K562 (cell line): ENCODE measurements at regions not wholly inside any gene's neighbourhood (a gene's known extent, or its start where the extent isn't known, plus 50 kb on each side); places are given as distances from the start of the nearest gene placed in this dataset.
A peak's percentile ranks its signal among the peaks of the same experiment; 100 is the strongest.

Source experiments
- ATAC-seq: fragments of 200-7000 bp; cut with Tn5 transposase; 3 replicates; pipeline ENCODE4 v1.9.1; 2020; ENCODE audit warnings: moderate library complexity
- BruUV-seq: library from RNA; stranded (reverse); fragments of 400-500 nt; replicated peaks from 2 replicates; lab custom pipeline; 2021; lab: Mats Ljungman, UMichigan
- CTCF ChIA-PET: fragments of 300-600 bp; formaldehyde crosslinking; extraction: SDS; loops from one replicate; lab custom pipeline; 2021; ENCODE audit warnings: low intra/inter-chr PET ratio; lab: Yijun Ruan, JAX
- POLR2A ChIA-PET: fragments of 300-600, 350-650 bp; sonication (Branson Sonifier 250); formaldehyde crosslinking; extraction: SDS; loops from one replicate; lab custom pipeline; 2021; ENCODE audit warnings: antibody characterized with exemption, inconsistent platforms; lab: Yijun Ruan, JAX
- DNase-seq, 4 experiments: peaks; one replicate each; pipeline versions ENCODE4 v3.0.0 to v3.0.0-alpha.2; 2011 to 2018; ENCODE audit warnings: low spot score in 3 of 4, mixed read lengths in 3 of 4; ENCODE audit errors: extremely low read depth in 1 of 4
- FAIRE-seq: peaks from 2 replicates; lab custom pipeline; 2011; peaks lifted over from hg19 to GRCh38; lab: Jason Lieb, UNC
- H2AFZ ChIP-seq: 2 replicates; pipeline ENCODE4 v1.6.0; 2011; ENCODE audit warnings: low read depth, low read length, control low read depth, inconsistent platforms
- H3K27ac ChIP-seq: fragments of 200-600 bp; 3 replicates; pipeline ENCODE4 v1.8.0; 2011; ENCODE audit warnings: low read depth, mild to moderate bottlenecking, control low read depth, inconsistent platforms, low read length, moderate library complexity, mixed read lengths; ENCODE audit errors: extremely low read depth
- H3K27me3 ChIP-seq, 2 experiments: fragments of 300-600 bp in 1 of 2; 2 replicates in 1 of 2; 3 replicates in 1 of 2; pipeline versions ENCODE4 v1.6.0 to v1.8.0; 2011; ENCODE audit warnings: inconsistent platforms in 2 of 2, low read length in 2 of 2, mild to moderate bottlenecking in 1 of 2, mixed read lengths in 1 of 2, moderate library complexity in 1 of 2; ENCODE audit not compliant: control insufficient read depth in 2 of 2, insufficient read depth in 2 of 2
- H3K36me3 ChIP-seq: fragments of 300-600 bp; 3 replicates; pipeline ENCODE4 v1.8.0; 2011; ENCODE audit warnings: mild to moderate bottlenecking, low read length, inconsistent platforms; ENCODE audit not compliant: control insufficient read depth, insufficient read depth
- H3K4me1 ChIP-seq, 2 experiments: fragments of 200-600 bp in 1 of 2; replicated peaks in 1 of 2; 2 replicates in 1 of 2; 3 replicates in 1 of 2; pipeline versions ENCODE4 v1.5.1 to v1.8.0; 2011; ENCODE audit warnings: inconsistent platforms in 2 of 2, low read length in 2 of 2, mild to moderate bottlenecking in 1 of 2, mixed read lengths in 1 of 2, moderate library complexity in 1 of 2; ENCODE audit not compliant: control insufficient read depth in 2 of 2, insufficient read depth in 2 of 2
- H3K4me2 ChIP-seq: 2 replicates; pipeline ENCODE4 v1.6.1; 2011; ENCODE audit warnings: low read length, control low read depth, inconsistent platforms, mixed read lengths; ENCODE audit not compliant: insufficient read depth
- H3K4me3 ChIP-seq: fragments of 200-600 bp; sonication (generic), shearing (Covaris generic); 2 replicates; pipeline ENCODE4 v1.5.1; 2016; ENCODE audit warnings: control low read depth, inconsistent platforms
- H3K79me2 ChIP-seq: fragments of 200-600 bp; 3 replicates; pipeline ENCODE4 v1.8.0; 2011; ENCODE audit warnings: low read length, inconsistent platforms; ENCODE audit not compliant: control insufficient read depth, insufficient read depth
- H3K9ac ChIP-seq, 2 experiments: 2 replicates each; pipeline versions ENCODE4 v1.6.0 to v1.6.1; 2011; ENCODE audit warnings: low read depth in 2 of 2, low read length in 2 of 2, control low read depth in 1 of 2, inconsistent platforms in 1 of 2, mild to moderate bottlenecking in 1 of 2, mixed read lengths in 1 of 2; ENCODE audit not compliant: insufficient read depth in 1 of 2
- H3K9me1 ChIP-seq: one replicate; pipeline ENCODE4 v1.6.0; 2011; ENCODE audit warnings: inconsistent platforms, mild to moderate bottlenecking, low read length, moderate library complexity; ENCODE audit not compliant: control insufficient read depth, insufficient read depth
- H3K9me3 ChIP-seq: replicated peaks from 2 replicates; pipeline ENCODE4 v1.5.1; 2011; ENCODE audit warnings: low read depth, low read length, inconsistent platforms; ENCODE audit not compliant: control insufficient read depth, insufficient read depth
- H4K20me1 ChIP-seq: replicated peaks from 2 replicates; pipeline ENCODE4 v1.6.1; 2011; ENCODE audit warnings: low read length, inconsistent platforms, mixed read lengths; ENCODE audit not compliant: control insufficient read depth, insufficient read depth
- ADNP ChIP-seq: fragments of 200-800 bp; sonication (Bioruptor generic); IDR thresholded peaks from 2 replicates; pipeline ENCODE4 v1.6.1; 2016; ENCODE audit warnings: missing genetic modification characterization, missing compliant biosample characterization
- ARID1B ChIP-seq: fragments of 450-650 bp; IDR thresholded peaks from 2 replicates; pipeline ENCODE4 v1.6.1; 2016; ENCODE audit warnings: antibody characterized with exemption, mild to moderate bottlenecking, inconsistent platforms
- CREB1 ChIP-seq, 2 experiments: sonication (generic) in 1 of 2; formaldehyde crosslinking in 1 of 2; IDR thresholded peaks; 2 replicates each; pipeline versions ENCODE4 v1.6.1 to v1.8.0; 2012 to 2022; ENCODE audit warnings: inconsistent platforms in 1 of 2, mild to moderate bottlenecking in 1 of 2, missing genetic modification reagents in 1 of 2, moderate library complexity in 1 of 2
- CREBBP ChIP-seq: IDR thresholded peaks from one replicate; pipeline ENCODE4 v1.6.1; 2012; ENCODE audit warnings: low read depth, mild to moderate bottlenecking, control low read depth, inconsistent platforms, low read length
- CXXC5 ChIP-seq: fragments of 250-450 bp; sonication (Bioruptor Pico); IDR thresholded peaks from 2 replicates; pipeline ENCODE4 v1.8.0; 2022; ENCODE audit warnings: inconsistent platforms, mild to moderate bottlenecking, moderate library complexity
- ETV6 ChIP-seq, 3 experiments: fragments of 150-350 bp in 1 of 3; sonication (generic) in 1 of 3; formaldehyde crosslinking in 1 of 3; IDR thresholded peaks; 2 replicates each; pipeline versions ENCODE4 v1.6.1 to v1.8.0; 2014 to 2022; ENCODE audit warnings: borderline replicate concordance in 2 of 3, low read depth in 2 of 3, antibody characterized with exemption in 1 of 3, low read length in 1 of 3, mild to moderate bottlenecking in 1 of 3, missing genetic modification reagents in 1 of 3
- FOXM1 ChIP-seq, 2 experiments: fragments of 450-650 bp in 1 of 2; sonication (generic) in 1 of 2; formaldehyde crosslinking in 1 of 2; IDR thresholded peaks; 2 replicates each; pipeline versions ENCODE4 v1.6.1 to v1.9.0; 2017 to 2022; ENCODE audit warnings: low read depth in 2 of 2, mild to moderate bottlenecking in 2 of 2, missing genetic modification reagents in 1 of 2, moderate library complexity in 1 of 2
- GATAD2B ChIP-seq: fragments of 450-650 bp; IDR thresholded peaks from 2 replicates; pipeline ENCODE4 v1.6.1; 2017; ENCODE audit warnings: mild to moderate bottlenecking, borderline replicate concordance
- HDAC3 ChIP-seq: fragments of 450-650 bp; IDR thresholded peaks from 2 replicates; pipeline ENCODE4 v1.6.1; 2018; ENCODE audit warnings: borderline replicate concordance, mild to moderate bottlenecking, moderate library complexity; ENCODE audit not compliant: partially characterized antibody
- JUND ChIP-seq, 2 experiments: IDR thresholded peaks; 2 replicates in 1 of 2; 3 replicates in 1 of 2; pipeline ENCODE4 v1.6.1; 2011; ENCODE audit warnings: borderline replicate concordance in 2 of 2, low read depth in 2 of 2, low read length in 2 of 2, improper control_type of control experiment in 1 of 2, missing biosample characterization in 1 of 2, missing genetic modification characterization in 1 of 2, missing genetic modification reagents in 1 of 2
- KLF16 ChIP-seq: IDR thresholded peaks from 2 replicates; pipeline ENCODE4 v1.6.1; 2016; ENCODE audit warnings: antibody characterized with exemption
- LCOR ChIP-seq: sonication (generic); formaldehyde crosslinking; IDR thresholded peaks from 2 replicates; pipeline ENCODE4 v1.8.0; 2022; ENCODE audit warnings: mild to moderate bottlenecking, missing genetic modification reagents
- NELFE ChIP-seq: IDR thresholded peaks from 2 replicates; pipeline ENCODE4 v1.6.1; 2011; ENCODE audit warnings: mild to moderate bottlenecking; ENCODE audit not compliant: insufficient read depth, insufficient read length
- POLR2AphosphoS5 ChIP-seq: IDR thresholded peaks from 2 replicates; pipeline ENCODE4 v1.6.1; 2011; ENCODE audit warnings: mild to moderate bottlenecking, low read depth, low read length, moderate library complexity; ENCODE audit not compliant: control insufficient read depth, insufficient read depth
- RFX1 ChIP-seq: fragments of 450-650 bp; IDR thresholded peaks from 2 replicates; pipeline ENCODE4 v1.6.1; 2016; ENCODE audit warnings: mild to moderate bottlenecking, moderate library complexity
- SMAD4 ChIP-seq: fragments of 250-450 bp; sonication (Bioruptor Pico); conservative IDR thresholded peaks from 2 replicates; pipeline ENCODE4 v1.8.0; 2021; ENCODE audit warnings: inconsistent platforms, mild to moderate bottlenecking, moderate library complexity
- SMARCB1 ChIP-seq: IDR thresholded peaks from 2 replicates; pipeline ENCODE4 v1.6.1; 2011; ENCODE audit warnings: improper control_type of control experiment, low read depth; ENCODE audit not compliant: insufficient read length
- SOX6 ChIP-seq: fragments of 450-650 bp; IDR thresholded peaks from 2 replicates; pipeline ENCODE4 v1.6.1; 2014; ENCODE audit warnings: mild to moderate bottlenecking
- ZBTB7A ChIP-seq: IDR thresholded peaks from 2 replicates; pipeline ENCODE4 v1.6.1; 2011; ENCODE audit warnings: low read depth, mild to moderate bottlenecking, low read length, moderate library complexity, borderline replicate concordance; ENCODE audit not compliant: control insufficient read depth
- ZEB2 ChIP-seq: fragments of 450-650 bp; IDR thresholded peaks from 2 replicates; pipeline ENCODE4 v1.6.1; 2016
- ZNF232 ChIP-seq: sonication (generic); formaldehyde crosslinking; IDR thresholded peaks from 2 replicates; pipeline ENCODE4 v1.8.0; 2022; ENCODE audit warnings: mild to moderate bottlenecking, missing genetic modification reagents
- ZNF274 ChIP-seq: IDR thresholded peaks from 2 replicates; pipeline ENCODE4 v1.6.1; 2011; ENCODE audit warnings: low read depth, mild to moderate bottlenecking, low read length, moderate library complexity, borderline replicate concordance
- ZNF282 ChIP-seq: sonication (generic); formaldehyde crosslinking; IDR thresholded peaks from 2 replicates; pipeline ENCODE4 v1.8.1; 2023; ENCODE audit warnings: missing genetic modification reagents
- ZNF41 ChIP-seq: fragments of 250-450 bp; sonication (Bioruptor Pico); conservative IDR thresholded peaks from 2 replicates; pipeline ENCODE4 v1.4.0; 2020; ENCODE audit warnings: mild to moderate bottlenecking
- ZNF785 ChIP-seq: fragments of 250-450 bp; sonication (Bioruptor Pico); IDR thresholded peaks from 2 replicates; pipeline ENCODE4 v1.4.0; 2020; ENCODE audit warnings: mild to moderate bottlenecking
- whole genome bisulfite sequencing: fragments of 100-300 bp; shearing (Covaris generic); methylation state at CpG from one replicate; pipeline ENCODE4 v1.1.6; 2016; ENCODE audit warnings: low coverage, mixed read lengths; ENCODE audit not compliant: insufficient coverage; ENCODE audit errors: missing lambda C conversion rate; 5-methylcytosine and 5-hydroxymethylcytosine counted together
- in situ Hi-C: fragments of 300-500 bp; cut with MboI; formaldehyde crosslinking; loops from 4 replicates; pipeline ENCODE4 v1.15.0; 2018; ENCODE audit warnings: inconsistent platforms, mixed read lengths
- intact Hi-C: fragments of 100-400 bp; cut with micrococcal nuclease; formaldehyde crosslinking; loops from 2 replicates; pipeline ENCODE4 v1.14.2; 2022

DNA sequence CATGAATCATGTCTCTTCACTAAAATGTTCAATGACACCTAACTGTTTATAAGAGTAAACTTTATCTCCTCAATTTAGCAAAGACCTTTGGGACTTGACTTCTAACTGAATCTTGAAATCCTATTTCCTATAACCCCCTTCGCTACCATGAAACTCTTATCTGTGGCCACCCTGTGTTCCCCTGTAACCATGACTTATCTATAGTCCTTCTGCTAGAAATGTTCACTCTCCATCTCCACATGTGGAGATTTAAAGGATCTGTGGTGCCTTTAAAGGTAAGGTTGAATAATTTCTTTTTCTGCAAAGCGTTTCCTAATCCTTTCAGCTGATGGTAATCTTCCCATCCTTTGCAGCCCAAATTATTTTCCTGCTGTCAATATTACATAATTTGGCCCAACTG, 436.3 kb upstream of the RUNX1 start:
- Histone ChIP-seq H3K4me3 (no peak overlapping the region), H3K27ac (no peak overlapping the region), H3K9me3 (no peaks in the 10 kb centered on the region), H3K4me1 (peaks cover 16 to 53% of the 10 kb centered on the region in 2 experiments), H2AFZ (no peak overlapping the region), H3K4me2 (no peak overlapping the region; the same call in 1 of the 2 replicates), H4K20me1 (no peaks in the 10 kb centered on the region), H3K79me2 (no peaks in the 10 kb centered on the region), H3K9ac (no peak overlapping the region), H3K36me3 (no peaks in the 10 kb centered on the region), H3K27me3 (no peaks in the 10 kb centered on the region), H3K9me1 (no peaks in the 10 kb centered on the region)
- no TSS peak for BruUV-seq
- intact Hi-C loops (no loop called here), in situ Hi-C loops (no loop called here)
- POLR2A ChIA-PET, result interaction anchor here (1.8 kb wide), 1 partner anchor 19 kb away, joined by 5 read pairs; no protein-coding TSS in a partner anchor
- 0% methylated on average over 2 of the region's 2 CpGs for WGBS
- peak; percentile 39 to 75 (median 62) for DNase-seq
- ATAC-seq, result peak; percentile 59
- CTCF ChIA-PET, result no interaction called here
- FAIRE-seq, result no peak
- TF ChIP-seq ZNF274 (no peak), CREB1 (IDR thresholded peaks at IDR 0.05) (no peak), CREB1 (CRISPR knock-in tag; IDR thresholded peaks at IDR 0.05) (no peak), FOXM1 (IDR thresholded peaks at IDR 0.05; ENCODE audit: low read depth) (peak; percentile 57; the same call in 1 of the 2 replicates), FOXM1 (CRISPR knock-in tag; IDR thresholded peaks at IDR 0.05; ENCODE audit: low read depth) (no peak), JUND (IDR thresholded peaks at IDR 0.05; ENCODE audit: borderline replicate concordance, low read depth, low read length) (no peak), JUND (tag; IDR thresholded peaks at IDR 0.05; ENCODE audit: borderline replicate concordance, low read depth, low read length) (peak; percentile 40; the same call in 1 of the 3 replicates), SMAD4 (CRISPR knock-in tag) (peak; percentile 32), NELFE (no peak), ARID1B (peak; percentile 90), ZBTB7A (no peak), KLF16 (peak; percentile 66), CXXC5 (CRISPR knock-in tag) (no peak), ZNF282 (CRISPR knock-in tag) (no peak), ZNF785 (no peak), CREBBP (no peak), ZEB2 (0 out of 2 replicates have a peak, but pooled peaks have one; percentile 37), SOX6 (peak; percentile 47; the same call in 1 of the 2 replicates), SMARCB1 (no peak), ZNF232 (no peak), ETV6 (IDR thresholded peaks at IDR 0.05; ENCODE audit: borderline replicate concordance in 1 of 2, low read depth in 2 of 2, low read length in 1 of 2) (0 out of 4 replicates have a peak, but pooled peaks of 1 of the 2 experiments have one; percentile 14), ETV6 (CRISPR knock-in tag; IDR thresholded peaks at IDR 0.05; ENCODE audit: borderline replicate concordance) (no peak), ADNP (0 out of 2 replicates have a peak, but pooled peaks have one; percentile 58), POLR2AphosphoS5 (peak; percentile 41; the same call in 1 of the 2 replicates), GATAD2B (peak; percentile 85; the same call in 1 of the 2 replicates), LCOR (CRISPR knock-in tag) (peak; percentile 45; the same call in 1 of the 2 replicates), ZNF41 (CRISPR knock-in tag) (no peak), RFX1 (peak; percentile 32; the same call in 1 of the 2 replicates), HDAC3 (peak; percentile 51)
